Vagina (tissue), 2 donors: ENCODE measurements at regions not wholly inside any gene's neighbourhood (a gene's known extent, or its start where the extent isn't known, plus 50 kb on each side); places are given as distances from the start of the nearest gene placed in this dataset.

Experiments used
- DNase-seq, 2 donors: peaks; one replicate each; pipeline ENCODE4 v3.0.0-alpha.2; 2017; ENCODE audit errors: extremely low spot score in 2 of 2
- H3K27ac ChIP-seq: fragments of 200-600 bp; sonication (generic); one replicate; pipeline ENCODE4 v1.5.1; 2019
- H3K27me3 ChIP-seq: fragments of 200-600 bp; sonication (generic); one replicate; pipeline ENCODE4 v1.5.1; 2019
- H3K36me3 ChIP-seq, 2 donors: fragments of 200-600 bp; sonication (generic); one replicate each; pipeline ENCODE4 v1.5.1; 2017 to 2019
- H3K4me1 ChIP-seq: fragments of 200-600 bp; sonication (generic); one replicate; pipeline ENCODE4 v1.5.1; 2019
- H3K4me3 ChIP-seq, 2 donors: fragments of 200-600 bp; sonication (generic); 1 replicate in 1 of 2; 2 replicates in 1 of 2; pipeline ENCODE4 v1.5.1; 2016 to 2019
- H3K9me3 ChIP-seq: fragments of 200-600 bp; sonication (generic); one replicate; pipeline ENCODE4 v1.5.1; 2019
- CTCF ChIP-seq, 3 experiments: fragments of 450-650 bp in 2 of 3; fragments of 200-600 bp in 1 of 3; sonication (generic) in 1 of 3; IDR thresholded peaks; one replicate each; pipeline ENCODE4 v1.5.1; 2017 to 2019; ENCODE audit warnings: antibody characterized with exemption in 3 of 3, mild to moderate bottlenecking in 2 of 3, moderate library complexity in 2 of 3
- POLR2A ChIP-seq, 2 donors: fragments of 450-650 bp; IDR thresholded peaks; one replicate each; pipeline ENCODE4 v1.6.1; 2017; ENCODE audit warnings: antibody characterized with exemption in 2 of 2, mild to moderate bottlenecking in 2 of 2, moderate library complexity in 2 of 2
- POLR2AphosphoS5 ChIP-seq, 2 donors: sonication (generic); formaldehyde crosslinking; IDR thresholded peaks; one replicate each; pipeline ENCODE4 v1.9.0; 2017; ENCODE audit warnings: antibody characterized with exemption in 2 of 2, mild to moderate bottlenecking in 2 of 2, low read depth in 1 of 2; ENCODE audit not compliant: insufficient read depth in 1 of 2
- intact Hi-C: fragments of 100-400 bp; cut with DNase I; formaldehyde crosslinking; loops from one replicate; pipeline ENCODE4 v1.15.1; 2023

- no peaks in the 10 kb centered on the region for H3K9me3 ChIP-seq
- no peak overlapping the region for H3K27ac ChIP-seq
- no peak for TF ChIP-seq POLR2A (IDR thresholded peaks at IDR 0.05)
- no peak for TF ChIP-seq POLR2AphosphoS5 (IDR thresholded peaks at IDR 0.05; ENCODE audit: insufficient read depth in 1 of 2, low read depth in 1 of 2)
Observed at GRCh38 chr2:35220461-35220860, 1135.1 kb upstream of the CRIM1 start.

GRCh38 chr2:35204881-35205280 is 1150.7 kb upstream of the CRIM1 start:
- Histone ChIP-seq H3K27me3 (no peaks in the 10 kb centered on the region), H3K4me3 (no peak overlapping the region), H3K4me1 (no peaks in the 10 kb centered on the region), H3K9me3 (no peaks in the 10 kb centered on the region), H3K27ac (no peak overlapping the region), H3K36me3 (no peaks in the 10 kb centered on the region)
- no peak for DNase-seq
- intact Hi-C loops: no loop called here
- TF ChIP-seq POLR2AphosphoS5 (IDR thresholded peaks at IDR 0.05; ENCODE audit: insufficient read depth in 1 of 2, low read depth in 1 of 2) (no peak), CTCF (IDR thresholded peaks at IDR 0.05) (no peak), POLR2A (IDR thresholded peaks at IDR 0.05) (no peak)

More at GRCh38 chr2:35220461-35220860, 1135.1 kb upstream of the CRIM1 start:
- no peaks in the 10 kb centered on the region for H3K27me3 ChIP-seq
- H3K4me3 ChIP-seq: no peak overlapping the region
- intact Hi-C loops: no loop called here
- no peak for DNase-seq
- no peaks in the 10 kb centered on the region for H3K4me1 ChIP-seq
- H3K36me3 ChIP-seq: no peaks in the 10 kb centered on the region

GRCh38 chr2:35204323-35204722 is 1151.3 kb upstream of the CRIM1 start:
- intact Hi-C loops: no loop called here
- Histone ChIP-seq H3K4me3 (no peak overlapping the region), H3K36me3 (no peaks in the 10 kb centered on the region), H3K27me3 (no peaks in the 10 kb centered on the region), H3K4me1 (no peaks in the 10 kb centered on the region), H3K27ac (no peak overlapping the region), H3K9me3 (no peaks in the 10 kb centered on the region)
- DNase-seq: no peak
- TF ChIP-seq POLR2A (IDR thresholded peaks at IDR 0.05) (no peak), CTCF (IDR thresholded peaks at IDR 0.05) (no peak), POLR2AphosphoS5 (IDR thresholded peaks at IDR 0.05; ENCODE audit: insufficient read depth in 1 of 2, low read depth in 1 of 2) (no peak)

GRCh38 chr2:35199298-35199697 is 1156.3 kb upstream of the CRIM1 start:
- no peak for TF ChIP-seq CTCF (IDR thresholded peaks at IDR 0.05)
- no peaks in the 10 kb centered on the region for H3K27me3 ChIP-seq
- intact Hi-C loops: no loop called here
- no peaks in the 10 kb centered on the region for H3K36me3 ChIP-seq
- no peaks in the 10 kb centered on the region for H3K9me3 ChIP-seq
- H3K4me1 ChIP-seq: no peaks in the 10 kb centered on the region
- DNase-seq: no peak
- no peak overlapping the region for H3K4me3 ChIP-seq
- no peak overlapping the region for H3K27ac ChIP-seq

- Histone ChIP-seq H3K9me3 (no peaks in the 10 kb centered on the region), H3K4me3 (no peak overlapping the region), H3K4me1 (no peaks in the 10 kb centered on the region), H3K27ac (no peak overlapping the region), H3K27me3 (no peaks in the 10 kb centered on the region), H3K36me3 (no peaks in the 10 kb centered on the region)
- no peak for DNase-seq
- intact Hi-C loops: no loop called here
- TF ChIP-seq POLR2AphosphoS5 (IDR thresholded peaks at IDR 0.05; ENCODE audit: insufficient read depth in 1 of 2, low read depth in 1 of 2): no peak
- no peak for TF ChIP-seq POLR2A (IDR thresholded peaks at IDR 0.05)
- no peak for TF ChIP-seq CTCF (IDR thresholded peaks at IDR 0.05)
Observed at GRCh38 chr2:35185861-35186412, 1169.6 kb upstream of the CRIM1 start.
